ENCODE measurements at regions not wholly inside any gene's neighbourhood (a gene's known extent, or its start where the extent isn't known, plus 50 kb on each side); places are given as distances from the start of the nearest gene placed in this dataset.

DNA sequence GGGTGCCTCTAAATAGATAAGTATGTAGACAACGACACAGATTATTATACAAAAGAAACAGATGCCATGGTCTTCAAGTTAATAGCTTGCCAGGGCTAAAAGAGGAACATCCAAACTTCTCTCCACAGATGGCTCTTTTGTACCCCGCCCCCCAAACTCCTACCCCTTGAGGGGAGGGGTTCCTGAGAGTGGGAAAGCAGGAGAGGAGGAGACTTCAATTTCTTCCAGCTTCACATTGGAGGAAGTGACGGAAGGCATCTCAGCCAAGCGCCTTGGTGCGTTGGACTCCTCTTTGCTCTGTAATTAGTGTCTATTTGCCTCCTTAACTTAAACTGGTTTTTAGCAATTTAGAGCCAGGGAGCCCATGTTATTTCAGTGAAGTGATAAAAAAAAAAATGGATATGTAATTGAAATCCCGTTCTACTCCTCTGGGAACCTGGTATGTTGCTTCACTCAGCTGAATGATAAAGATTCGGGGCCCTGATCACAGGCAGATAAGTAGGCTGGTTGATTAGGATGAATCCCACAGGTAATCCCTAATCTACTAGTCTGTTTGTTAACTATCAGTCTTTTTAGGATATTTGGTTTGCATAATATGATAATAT lies 580.9 kb upstream of the CADM1 start:
- TF ChIP-seq, protein P1, sequence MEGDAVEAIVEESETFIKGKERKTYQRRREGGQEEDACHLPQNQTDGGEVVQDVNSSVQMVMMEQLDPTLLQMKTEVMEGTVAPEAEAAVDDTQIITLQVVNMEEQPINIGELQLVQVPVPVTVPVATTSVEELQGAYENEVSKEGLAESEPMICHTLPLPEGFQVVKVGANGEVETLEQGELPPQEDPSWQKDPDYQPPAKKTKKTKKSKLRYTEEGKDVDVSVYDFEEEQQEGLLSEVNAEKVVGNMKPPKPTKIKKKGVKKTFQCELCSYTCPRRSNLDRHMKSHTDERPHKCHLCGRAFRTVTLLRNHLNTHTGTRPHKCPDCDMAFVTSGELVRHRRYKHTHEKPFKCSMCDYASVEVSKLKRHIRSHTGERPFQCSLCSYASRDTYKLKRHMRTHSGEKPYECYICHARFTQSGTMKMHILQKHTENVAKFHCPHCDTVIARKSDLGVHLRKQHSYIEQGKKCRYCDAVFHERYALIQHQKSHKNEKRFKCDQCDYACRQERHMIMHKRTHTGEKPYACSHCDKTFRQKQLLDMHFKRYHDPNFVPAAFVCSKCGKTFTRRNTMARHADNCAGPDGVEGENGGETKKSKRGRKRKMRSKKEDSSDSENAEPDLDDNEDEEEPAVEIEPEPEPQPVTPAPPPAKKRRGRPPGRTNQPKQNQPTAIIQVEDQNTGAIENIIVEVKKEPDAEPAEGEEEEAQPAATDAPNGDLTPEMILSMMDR (IDR thresholded peaks at IDR 0.05) = no peak
- TF ChIP-seq POLR2A (IDR thresholded peaks at IDR 0.05) (no peak), POLR2AphosphoS5 (IDR thresholded peaks at IDR 0.05) (no peak)

All from prostate gland (tissue), 2 donors.